IPS-15b (cell line): ENCODE measurements at regions not wholly inside any gene's neighbourhood (a gene's known extent, or its start where the extent isn't known, plus 50 kb on each side); places are given as distances from the start of the nearest gene placed in this dataset.

ENCODE experiments used
- H3K27me3 ChIP-seq: one replicate; pipeline ENCODE4 v1.6.1; 2013; ENCODE audit warnings: low read length; ENCODE audit not compliant: control insufficient read depth, insufficient read depth
- H3K36me3 ChIP-seq: one replicate; pipeline ENCODE4 v1.6.1; 2013; ENCODE audit warnings: low read length; ENCODE audit not compliant: control insufficient read depth, insufficient read depth
- H3K4me1 ChIP-seq: one replicate; pipeline ENCODE4 v1.6.1; 2013; ENCODE audit warnings: mild to moderate bottlenecking, low read length; ENCODE audit not compliant: control insufficient read depth, insufficient read depth
- H3K4me3 ChIP-seq: one replicate; pipeline ENCODE4 v1.5.1; 2013; ENCODE audit warnings: low read depth, low read length
- H3K9ac ChIP-seq: one replicate; pipeline ENCODE4 v1.6.1; 2013; ENCODE audit warnings: low read depth, mild to moderate bottlenecking, low read length
- H3K9me3 ChIP-seq: one replicate; pipeline ENCODE4 v1.6.1; 2013; ENCODE audit warnings: mild to moderate bottlenecking, low read length; ENCODE audit not compliant: control insufficient read depth, insufficient read depth

DNA sequence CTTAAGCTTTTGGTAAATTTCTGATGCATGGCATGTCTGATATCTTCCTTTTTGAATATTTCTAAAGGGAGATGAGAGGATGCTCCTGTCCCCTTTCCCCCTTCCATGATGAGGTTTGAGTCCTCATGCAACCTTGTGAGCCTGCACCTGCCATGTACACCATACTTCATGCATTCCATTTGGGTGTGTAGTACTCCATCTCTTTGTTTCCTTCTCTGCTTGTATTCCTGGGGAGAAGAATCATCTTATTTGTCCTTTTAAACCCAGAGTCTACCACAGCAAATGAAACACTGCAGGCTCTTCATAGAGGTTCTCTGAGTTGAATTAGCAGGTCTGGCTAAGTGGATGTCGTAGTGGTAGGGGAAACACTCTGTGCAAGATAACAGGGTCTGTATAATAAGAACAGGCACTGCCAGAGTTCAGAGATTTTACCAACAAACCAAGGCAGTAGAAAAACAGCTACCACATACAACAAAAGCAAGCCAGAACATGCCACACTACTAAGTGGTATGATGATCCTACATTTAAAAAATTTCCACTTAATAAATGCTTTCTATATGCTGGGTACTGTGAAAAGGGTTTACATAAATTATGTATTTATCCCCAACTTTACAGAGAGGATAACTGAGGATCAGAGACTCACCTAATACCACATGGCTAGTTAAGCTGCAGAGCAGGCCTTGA is 439.8 kb upstream of the GRIA1 start:
- H3K36me3 ChIP-seq: no peaks in the 10 kb centered on the region
- H3K9me3 ChIP-seq: no peaks in the 10 kb centered on the region
- no peak overlapping the region for H3K4me3 ChIP-seq
- H3K27me3 ChIP-seq: no peaks in the 10 kb centered on the region
- H3K4me1 ChIP-seq: no peaks in the 10 kb centered on the region
- no peak overlapping the region for H3K9ac ChIP-seq

- H3K4me3 ChIP-seq: no peak overlapping the region
- H3K9ac ChIP-seq: no peak overlapping the region
- H3K27me3 ChIP-seq: no peaks in the 10 kb centered on the region
- no peaks in the 10 kb centered on the region for H3K9me3 ChIP-seq
- no peaks in the 10 kb centered on the region for H3K4me1 ChIP-seq
- no peaks in the 10 kb centered on the region for H3K36me3 ChIP-seq
Measured at GRCh38 chr5:153066281-153066680, 424.2 kb upstream of the GRIA1 start.

DNA sequence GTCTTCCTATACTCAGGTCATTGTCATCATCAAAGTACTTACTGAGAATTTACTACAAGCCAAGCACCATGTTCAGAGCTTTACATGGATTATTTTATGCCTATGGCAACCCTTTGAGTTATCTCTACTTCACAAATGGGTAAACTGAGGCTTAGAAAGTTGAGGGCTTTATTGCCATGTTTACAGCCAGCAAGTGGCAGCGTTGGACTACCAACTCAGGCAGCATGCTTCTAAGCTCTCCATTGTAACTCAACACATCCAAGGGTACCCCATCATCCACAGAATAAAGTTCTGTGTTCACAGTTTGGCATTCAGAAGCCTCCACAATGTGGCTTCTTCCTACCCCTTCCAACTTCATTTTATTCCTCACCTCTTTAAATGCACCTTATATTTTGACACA is 422.6 kb upstream of the GRIA1 start:
- H3K36me3 ChIP-seq: no peaks in the 10 kb centered on the region
- no peak overlapping the region for H3K4me3 ChIP-seq
- no peak overlapping the region for H3K9ac ChIP-seq
- no peaks in the 10 kb centered on the region for H3K27me3 ChIP-seq
- H3K9me3 ChIP-seq: no peaks in the 10 kb centered on the region
- no peaks in the 10 kb centered on the region for H3K4me1 ChIP-seq

- Histone ChIP-seq H3K27me3 (no peaks in the 10 kb centered on the region), H3K4me1 (no peaks in the 10 kb centered on the region), H3K9me3 (no peaks in the 10 kb centered on the region), H3K4me3 (no peak overlapping the region), H3K36me3 (no peaks in the 10 kb centered on the region), H3K9ac (no peak overlapping the region)
Measured at GRCh38 chr5:153079396-153079795, 411.1 kb upstream of the GRIA1 start.

GRCh38 chr5:153080940-153081339 is 409.5 kb upstream of the GRIA1 start:
- H3K36me3 ChIP-seq: no peaks in the 10 kb centered on the region

GRCh38 chr5:153081385-153081784 is 409.1 kb upstream of the GRIA1 start:
- H3K36me3 ChIP-seq: no peaks in the 10 kb centered on the region
- no peaks in the 10 kb centered on the region for H3K27me3 ChIP-seq
- no peaks in the 10 kb centered on the region for H3K4me1 ChIP-seq
- no peak overlapping the region for H3K9ac ChIP-seq
- H3K4me3 ChIP-seq: no peak overlapping the region
- no peaks in the 10 kb centered on the region for H3K9me3 ChIP-seq

More at GRCh38 chr5:153080940-153081339, 409.5 kb upstream of the GRIA1 start:
- Histone ChIP-seq H3K9ac (no peak overlapping the region), H3K4me1 (no peaks in the 10 kb centered on the region), H3K27me3 (no peaks in the 10 kb centered on the region), H3K9me3 (no peaks in the 10 kb centered on the region), H3K4me3 (no peak overlapping the region)

- H3K27me3 ChIP-seq: no peaks in the 10 kb centered on the region
- H3K4me1 ChIP-seq: no peaks in the 10 kb centered on the region
- no peak overlapping the region for H3K4me3 ChIP-seq
- H3K36me3 ChIP-seq: no peaks in the 10 kb centered on the region
- no peaks in the 10 kb centered on the region for H3K9me3 ChIP-seq
- H3K9ac ChIP-seq: no peak overlapping the region
Measured at GRCh38 chr5:153084511-153084910, 406.0 kb upstream of the GRIA1 start.

- Histone ChIP-seq H3K4me3 (no peak overlapping the region), H3K9ac (no peak overlapping the region), H3K27me3 (no peaks in the 10 kb centered on the region), H3K4me1 (no peaks in the 10 kb centered on the region), H3K9me3 (no peaks in the 10 kb centered on the region), H3K36me3 (no peaks in the 10 kb centered on the region)
Measured at GRCh38 chr5:153086486-153086885, 404.0 kb upstream of the GRIA1 start.

- no peak overlapping the region for H3K4me3 ChIP-seq
- no peaks in the 10 kb centered on the region for H3K4me1 ChIP-seq
- H3K27me3 ChIP-seq: no peaks in the 10 kb centered on the region
- H3K36me3 ChIP-seq: no peaks in the 10 kb centered on the region
- no peaks in the 10 kb centered on the region for H3K9me3 ChIP-seq
- H3K9ac ChIP-seq: no peak overlapping the region
Measured at GRCh38 chr5:153088538-153088937, 401.9 kb upstream of the GRIA1 start.

DNA sequence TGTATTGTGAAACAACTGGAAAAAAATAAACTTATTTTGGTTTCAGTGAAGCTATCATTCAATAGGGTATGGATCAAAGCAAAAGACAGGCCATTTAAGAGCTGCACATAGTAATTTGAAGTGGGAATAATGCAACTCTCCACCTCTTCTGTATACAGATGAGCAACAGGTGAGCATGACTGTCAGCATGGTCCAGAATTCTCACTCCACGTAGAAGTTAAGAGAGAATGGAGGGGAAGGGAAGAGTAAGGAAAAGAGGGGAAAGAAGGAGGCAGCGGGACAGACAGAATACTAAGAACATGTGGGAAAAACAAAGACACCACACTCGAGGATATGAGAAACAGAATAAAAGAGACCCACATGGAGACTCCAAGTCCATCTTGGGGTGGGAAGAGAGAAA is 396.1 kb upstream of the GRIA1 start:
- no peaks in the 10 kb centered on the region for H3K9me3 ChIP-seq
- H3K4me3 ChIP-seq: no peak overlapping the region
- no peaks in the 10 kb centered on the region for H3K4me1 ChIP-seq
- H3K9ac ChIP-seq: no peak overlapping the region
- H3K27me3 ChIP-seq: no peaks in the 10 kb centered on the region
- H3K36me3 ChIP-seq: no peaks in the 10 kb centered on the region

DNA sequence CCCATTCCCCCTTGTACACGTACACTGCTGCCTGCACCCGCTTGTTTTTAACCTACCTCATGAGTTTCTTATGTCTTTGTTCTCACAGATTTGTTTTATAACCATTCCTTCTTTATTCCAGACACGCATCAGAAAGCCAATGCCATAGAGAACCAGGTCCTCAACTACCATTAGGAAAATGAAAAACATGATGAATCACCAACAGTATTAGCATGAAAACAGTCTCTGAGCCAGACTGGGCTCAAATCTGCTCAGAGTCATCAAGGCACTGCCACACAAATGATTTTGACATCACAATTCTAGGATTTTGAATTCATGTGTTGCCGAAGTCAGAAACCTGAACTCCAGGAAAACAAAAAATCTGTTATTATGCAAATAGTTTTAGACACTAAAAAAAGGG is 394.1 kb upstream of the GRIA1 start:
- Histone ChIP-seq H3K9me3 (no peaks in the 10 kb centered on the region), H3K27me3 (no peaks in the 10 kb centered on the region), H3K9ac (no peak overlapping the region), H3K4me1 (no peaks in the 10 kb centered on the region), H3K4me3 (no peak overlapping the region), H3K36me3 (no peaks in the 10 kb centered on the region)

DNA sequence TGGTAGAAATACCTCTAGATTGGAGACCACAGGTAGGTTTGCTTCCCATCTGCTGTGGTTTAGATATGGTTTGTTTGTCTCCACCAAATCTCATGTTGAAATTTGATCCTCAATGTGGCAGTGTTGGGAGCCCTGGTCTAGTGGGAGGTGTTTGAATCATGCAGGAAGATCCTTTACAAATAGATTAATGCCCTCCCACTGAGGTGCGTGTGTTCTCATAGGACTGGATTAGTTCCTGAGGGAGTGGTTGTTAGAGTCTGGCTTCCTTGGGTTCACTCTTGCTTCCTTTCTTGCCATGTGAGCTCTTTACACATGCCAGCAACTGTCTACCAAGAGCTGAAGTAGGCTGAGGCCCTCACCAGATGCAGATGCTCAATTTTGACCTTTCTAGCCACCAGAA is 391.1 kb upstream of the GRIA1 start:
- H3K4me1 ChIP-seq: no peaks in the 10 kb centered on the region
- H3K9me3 ChIP-seq: no peaks in the 10 kb centered on the region
- no peaks in the 10 kb centered on the region for H3K27me3 ChIP-seq
- H3K36me3 ChIP-seq: no peaks in the 10 kb centered on the region
- H3K9ac ChIP-seq: no peak overlapping the region
- H3K4me3 ChIP-seq: no peak overlapping the region
